C4-2B (cell line): ENCODE measurements at regions not wholly inside any gene's neighbourhood (a gene's known extent, or its start where the extent isn't known, plus 50 kb on each side); places are given as distances from the start of the nearest gene placed in this dataset.

Source experiments
- H3K27ac ChIP-seq: fragments of 450-650 bp; 2 replicates; pipeline ENCODE4 v1.5.1; 2017
- ZFX ChIP-seq: fragments of 450-650 bp; IDR thresholded peaks from 2 replicates; pipeline ENCODE4 v1.6.1; 2017
- TF ChIP-seq, protein P1 (sequence below): fragments of 450-650 bp; conservative IDR thresholded peaks from 2 replicates; pipeline ENCODE4 v1.5.1; 2017; ENCODE audit warnings: mild to moderate bottlenecking

DNA sequence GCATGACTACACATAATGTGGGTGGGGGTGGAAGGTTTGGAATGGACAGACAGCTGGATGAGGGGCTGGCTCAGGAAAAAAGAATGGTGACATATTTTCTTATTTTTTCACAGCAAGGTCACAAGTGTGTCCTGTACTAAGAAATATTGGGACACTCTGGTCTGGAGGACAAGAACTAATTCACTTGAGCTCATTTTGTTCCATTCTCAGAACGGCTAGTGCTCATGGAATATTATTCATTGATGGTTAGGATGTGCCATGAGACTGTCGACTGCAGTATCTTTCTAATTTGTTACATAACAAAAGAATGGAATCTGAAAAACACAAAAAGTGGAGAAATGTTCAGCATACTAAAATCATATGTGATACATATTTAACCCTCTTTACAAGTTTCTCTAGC, 149.5 kb downstream of the BMP4 start:
- no peak overlapping the region for H3K27ac ChIP-seq
- TF ChIP-seq, protein P1, sequence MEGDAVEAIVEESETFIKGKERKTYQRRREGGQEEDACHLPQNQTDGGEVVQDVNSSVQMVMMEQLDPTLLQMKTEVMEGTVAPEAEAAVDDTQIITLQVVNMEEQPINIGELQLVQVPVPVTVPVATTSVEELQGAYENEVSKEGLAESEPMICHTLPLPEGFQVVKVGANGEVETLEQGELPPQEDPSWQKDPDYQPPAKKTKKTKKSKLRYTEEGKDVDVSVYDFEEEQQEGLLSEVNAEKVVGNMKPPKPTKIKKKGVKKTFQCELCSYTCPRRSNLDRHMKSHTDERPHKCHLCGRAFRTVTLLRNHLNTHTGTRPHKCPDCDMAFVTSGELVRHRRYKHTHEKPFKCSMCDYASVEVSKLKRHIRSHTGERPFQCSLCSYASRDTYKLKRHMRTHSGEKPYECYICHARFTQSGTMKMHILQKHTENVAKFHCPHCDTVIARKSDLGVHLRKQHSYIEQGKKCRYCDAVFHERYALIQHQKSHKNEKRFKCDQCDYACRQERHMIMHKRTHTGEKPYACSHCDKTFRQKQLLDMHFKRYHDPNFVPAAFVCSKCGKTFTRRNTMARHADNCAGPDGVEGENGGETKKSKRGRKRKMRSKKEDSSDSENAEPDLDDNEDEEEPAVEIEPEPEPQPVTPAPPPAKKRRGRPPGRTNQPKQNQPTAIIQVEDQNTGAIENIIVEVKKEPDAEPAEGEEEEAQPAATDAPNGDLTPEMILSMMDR = no peak
- no peak for TF ChIP-seq ZFX

DNA sequence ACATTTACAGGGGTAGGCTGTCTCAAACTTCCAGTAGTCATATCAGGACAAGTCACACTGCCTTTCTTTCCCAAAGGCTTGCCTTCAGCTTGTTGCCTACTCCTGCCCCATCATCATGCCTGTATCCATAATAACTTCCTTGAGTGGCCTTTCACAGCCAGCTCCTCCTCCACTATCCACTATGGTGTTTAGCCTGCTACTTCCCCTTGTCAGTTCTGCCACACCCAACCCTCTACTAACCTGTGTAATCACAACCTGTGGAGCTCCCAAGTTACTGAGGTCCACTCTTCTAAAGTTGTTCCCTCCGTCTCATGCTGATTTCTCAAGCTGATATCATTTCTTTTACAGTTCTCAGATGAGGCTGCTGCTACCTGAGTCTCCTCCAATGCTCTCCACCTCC, 159.9 kb downstream of the BMP4 start:
- no peak overlapping the region for H3K27ac ChIP-seq
- TF ChIP-seq, protein P1 = no peak
- no peak for TF ChIP-seq ZFX

DNA sequence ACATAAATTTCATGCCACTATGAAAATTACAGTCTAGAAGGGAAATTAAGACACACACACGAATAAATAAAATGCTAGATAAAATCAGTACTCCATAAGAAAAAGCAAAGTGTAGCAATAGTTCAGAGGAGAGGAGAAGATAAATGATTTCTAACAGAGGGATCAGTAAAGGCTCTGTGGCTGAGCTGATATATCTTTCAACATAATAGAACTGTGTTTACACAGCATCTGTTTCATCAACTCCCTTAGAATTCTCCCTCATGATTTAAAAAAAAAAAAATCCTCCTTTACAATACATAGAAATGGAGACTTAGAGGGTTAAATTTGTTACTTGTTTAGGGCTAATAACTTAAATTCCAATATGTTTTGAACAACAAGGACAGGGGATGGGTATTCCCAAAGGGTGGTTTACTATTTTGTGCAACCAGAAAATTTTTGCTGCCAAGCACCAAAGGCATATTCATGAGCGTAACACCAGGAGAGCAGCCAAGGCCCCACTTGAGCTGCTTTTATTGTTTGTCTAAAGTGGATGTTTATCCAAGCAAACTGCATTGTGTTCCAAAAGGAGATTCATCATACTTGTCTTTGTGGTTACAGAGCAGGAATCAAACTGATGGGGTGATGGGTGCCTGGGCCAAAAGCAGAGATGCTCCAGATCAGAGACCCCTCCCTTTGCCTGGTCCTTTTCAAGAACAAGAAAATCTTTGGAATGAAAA, 162.7 kb downstream of the BMP4 start:
- no peak for TF ChIP-seq ZFX
- H3K27ac ChIP-seq = no peak overlapping the region

DNA sequence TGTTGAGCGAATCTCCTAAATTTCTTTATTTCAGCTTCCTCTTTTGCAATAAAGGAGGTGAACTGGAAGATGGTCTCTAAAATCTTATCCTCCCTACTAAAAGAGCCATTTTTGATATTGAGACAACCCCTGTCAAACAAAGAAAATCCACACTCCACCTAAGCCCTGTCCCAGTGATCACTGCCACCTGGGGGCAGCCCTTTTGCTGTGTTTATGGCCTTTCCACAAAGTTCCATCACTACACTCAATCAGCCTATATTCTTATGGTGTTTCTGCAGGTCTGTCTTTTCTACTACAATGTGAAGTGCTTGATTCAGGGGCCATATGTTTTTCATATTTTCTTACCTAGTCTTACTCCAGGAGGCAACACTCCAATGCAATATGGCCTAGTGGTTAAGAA, 163.7 kb downstream of the BMP4 start:
- no peak for TF ChIP-seq ZFX
- TF ChIP-seq, protein P1 = peak; percentile 24; the same call in 1 of the 2 replicates
- no peak overlapping the region for H3K27ac ChIP-seq

DNA sequence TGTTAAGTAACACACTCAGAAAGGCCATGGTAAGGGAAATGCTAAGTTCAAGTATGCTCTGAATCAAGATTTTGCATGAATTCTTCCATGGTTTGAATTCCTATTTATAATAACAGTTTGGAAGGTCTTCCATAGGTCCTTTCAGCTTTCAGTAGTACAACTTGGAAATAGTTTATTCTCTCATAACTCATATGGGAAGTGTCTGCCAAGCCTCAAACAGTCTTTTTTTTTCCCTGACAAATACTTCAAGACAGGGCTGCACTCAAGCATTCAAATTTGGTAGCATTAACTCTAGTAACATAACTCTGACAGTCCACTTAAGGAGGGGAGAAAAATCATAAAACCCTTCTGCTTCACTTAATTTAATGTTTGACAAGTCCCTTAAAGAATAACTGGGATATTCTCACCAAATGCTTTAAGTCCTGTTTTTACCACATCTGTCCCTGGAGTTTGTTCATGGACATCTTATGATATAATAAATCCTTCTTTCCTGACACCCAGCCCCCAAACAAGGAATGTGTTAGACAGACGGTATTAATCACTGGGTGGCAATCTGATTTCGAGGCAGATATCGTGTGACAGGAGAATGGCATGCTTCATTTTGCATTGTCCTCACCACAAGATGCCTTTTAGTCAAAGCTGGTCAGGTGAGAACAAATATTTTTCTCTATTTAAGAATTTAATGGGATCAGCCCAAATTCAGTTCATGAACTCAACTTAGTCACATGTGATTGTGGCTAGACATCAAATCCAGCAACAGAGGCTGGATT, 165.7 kb downstream of the BMP4 start:
- no peak for TF ChIP-seq ZFX
- TF ChIP-seq, protein P1 = no peak

DNA sequence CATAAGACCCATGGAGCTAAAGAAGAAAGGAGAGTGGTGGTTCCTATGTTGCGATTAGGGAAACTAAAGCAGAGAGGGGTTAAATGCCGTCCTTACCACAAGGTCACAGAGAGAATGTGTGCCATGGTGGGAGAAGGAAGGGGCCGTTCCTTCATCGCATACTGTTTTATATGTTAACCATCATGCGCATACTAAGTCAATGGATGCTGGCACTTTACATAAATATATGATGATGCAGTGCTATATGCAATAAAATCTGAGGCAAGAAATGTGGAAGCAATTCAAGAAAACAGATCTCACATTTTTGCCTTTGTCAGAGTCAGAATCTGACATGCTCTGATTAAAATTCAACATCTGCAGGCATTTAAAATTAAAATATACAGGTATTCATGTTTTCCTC, 168.1 kb downstream of the BMP4 start:
- TF ChIP-seq, protein P1 = no peak
- no peak for TF ChIP-seq ZFX
- H3K27ac ChIP-seq = no peak overlapping the region

More for the DNA sequence above, 165.7 kb downstream of the BMP4 start:
- no peak overlapping the region for H3K27ac ChIP-seq

DNA sequence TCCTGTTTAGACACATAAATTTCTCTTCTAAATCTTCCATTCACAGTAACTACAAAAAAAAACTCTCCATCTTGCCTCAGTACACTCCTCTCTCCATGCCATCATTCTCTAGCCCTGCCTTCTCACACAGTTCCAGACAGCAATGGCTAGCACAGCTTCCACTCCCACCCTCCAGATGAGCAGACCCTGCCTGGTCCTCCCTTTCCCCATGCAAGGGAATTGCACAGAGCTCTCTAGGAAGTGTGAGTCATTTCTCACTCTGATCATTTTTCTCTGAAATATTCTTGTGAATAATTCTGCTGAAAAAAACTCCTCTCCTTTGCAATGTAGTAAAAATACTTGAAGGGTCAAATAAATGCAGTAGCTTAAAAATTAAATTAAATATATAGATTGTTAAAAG, 170.6 kb downstream of the BMP4 start:
- TF ChIP-seq, protein P1 = no peak
- no peak for TF ChIP-seq ZFX

More for the DNA sequence above, 170.6 kb downstream of the BMP4 start:
- no peak overlapping the region for H3K27ac ChIP-seq
